ENCODE measurements at regions not wholly inside any gene's neighbourhood (a gene's known extent, or its start where the extent isn't known, plus 50 kb on each side); places are given as distances from the start of the nearest gene placed in this dataset.
A peak's percentile ranks its signal among the peaks of the same experiment; 100 is the strongest.

GRCh38 chr5:20105915-20106314, 117.9 kb upstream of the CDH18 start:
- DNase-seq: no peak

- DNase-seq: no peak
These were observed 114.3 kb upstream of the CDH18 start for GRCh38 chr5:20102293-20102692.

- DNase-seq: no peak
These were observed 110.7 kb upstream of the CDH18 start for GRCh38 chr5:20098694-20099093.

GRCh38 chr5:20088361-20088760, 100.4 kb upstream of the CDH18 start:
- DNase-seq: no peak

GRCh38 chr5:20087299-20087698, 99.3 kb upstream of the CDH18 start:
- no peak for DNase-seq

- DNase-seq: no peak
These were observed 89.2 kb upstream of the CDH18 start for GRCh38 chr5:20077186-20077585.

- no peak for DNase-seq
These were observed 68.9 kb upstream of the CDH18 start for GRCh38 chr5:20056933-20057332.

GRCh38 chr5:20055301-20055700, 67.3 kb upstream of the CDH18 start:
- DNase-seq: no peak

- no peak for DNase-seq
These were observed 62.3 kb upstream of the CDH18 start for GRCh38 chr5:20050262-20050661.

- DNase-seq: no peak
These were observed 56.5 kb upstream of the CDH18 start for GRCh38 chr5:20044460-20044859.

GRCh38 chr5:20041326-20042274, 53.6 kb upstream of the CDH18 start:
- DNase-seq: peak; percentile 13

- no peak for DNase-seq
These were observed 52.9 kb upstream of the CDH18 start for GRCh38 chr5:20040901-20041300.
